K562 (cell line): ENCODE measurements at regions not wholly inside any gene's neighbourhood (a gene's known extent, or its start where the extent isn't known, plus 50 kb on each side); places are given as distances from the start of the nearest gene placed in this dataset.
A peak's percentile ranks its signal among the peaks of the same experiment; 100 is the strongest.

Source experiments
- BACH1 ChIP-seq: fragments of 200-800 bp; sonication (Bioruptor generic); IDR thresholded peaks from 2 replicates; pipeline ENCODE4 v1.6.1; 2016; ENCODE audit warnings: missing genetic modification characterization, missing compliant biosample characterization
- CBX5 ChIP-seq: IDR thresholded peaks from 2 replicates; pipeline ENCODE4 v1.6.1; 2014; ENCODE audit warnings: low read depth, borderline replicate concordance
- DIDO1 ChIP-seq: fragments of 450-650 bp; IDR thresholded peaks from 2 replicates; pipeline ENCODE4 v1.6.1; 2016; ENCODE audit warnings: low read depth, missing biosample characterization, missing genetic modification characterization
- FOXM1 ChIP-seq, 2 experiments: fragments of 450-650 bp in 1 of 2; sonication (generic) in 1 of 2; formaldehyde crosslinking in 1 of 2; IDR thresholded peaks; 2 replicates each; pipeline versions ENCODE4 v1.6.1 to v1.9.0; 2017 to 2022; ENCODE audit warnings: low read depth in 2 of 2, mild to moderate bottlenecking in 2 of 2, missing genetic modification reagents in 1 of 2, moderate library complexity in 1 of 2
- GABPA ChIP-seq: fragments of 200-800 bp; sonication (Bioruptor generic); conservative IDR thresholded peaks from 2 replicates; pipeline ENCODE4 v1.6.1; 2016; ENCODE audit warnings: low read depth, missing genetic modification characterization, missing compliant biosample characterization
- HCFC1 ChIP-seq: IDR thresholded peaks from 2 replicates; pipeline ENCODE4 v1.6.1; 2012; ENCODE audit warnings: low read depth, low read length, improper control_type of control experiment
- HDAC6 ChIP-seq: IDR thresholded peaks from 2 replicates; pipeline ENCODE4 v1.6.1; 2012; ENCODE audit warnings: low read depth, mild to moderate bottlenecking, control low read depth, inconsistent platforms, low read length, moderate library complexity
- HMG20A ChIP-seq: fragments of 450-650 bp; formaldehyde crosslinking; conservative IDR thresholded peaks from 2 replicates; pipeline ENCODE4 v1.4.0; 2020; ENCODE audit warnings: mild to moderate bottlenecking, mixed read lengths
- MCM7 ChIP-seq, 2 experiments: fragments of 450-650 bp; IDR thresholded peaks; 2 replicates each; pipeline ENCODE4 v1.6.1; 2016 to 2018
- PTRF ChIP-seq: fragments of 450-650 bp; IDR thresholded peaks from 2 replicates; pipeline ENCODE4 v1.6.1; 2016; ENCODE audit warnings: mild to moderate bottlenecking, missing genetic modification characterization, missing compliant biosample characterization
- PTTG1 ChIP-seq: fragments of 450-650 bp; IDR thresholded peaks from 2 replicates; pipeline ENCODE4 v1.6.1; 2016; ENCODE audit warnings: low read depth, mild to moderate bottlenecking, missing genetic modification characterization, missing compliant biosample characterization
- RFX1 ChIP-seq: fragments of 450-650 bp; IDR thresholded peaks from 2 replicates; pipeline ENCODE4 v1.6.1; 2016; ENCODE audit warnings: mild to moderate bottlenecking, moderate library complexity
- SMAD3 ChIP-seq: fragments of 450-650 bp; formaldehyde crosslinking; conservative IDR thresholded peaks from 2 replicates; pipeline ENCODE4 v1.4.0; 2020; ENCODE audit warnings: mild to moderate bottlenecking
- SRSF7 ChIP-seq: fragments of 200-400 bp; formaldehyde crosslinking; optimal IDR thresholded peaks from 2 replicates; pipeline ENCODE3; 2017; ENCODE audit warnings: mild to moderate bottlenecking, low read depth, low read length
- STAT5B ChIP-seq: fragments of 250-450 bp; sonication (Bioruptor Pico); IDR thresholded peaks from 2 replicates; pipeline ENCODE4 v1.8.0; 2021; ENCODE audit warnings: mild to moderate bottlenecking, inconsistent platforms
- UBTF ChIP-seq, 2 experiments: IDR thresholded peaks; 2 replicates each; pipeline ENCODE4 v1.6.1; 2012; ENCODE audit warnings: improper control_type of control experiment in 2 of 2, low read depth in 2 of 2, low read length in 2 of 2, borderline replicate concordance in 1 of 2
- ZKSCAN8 ChIP-seq: fragments of 200-800 bp; sonication (Bioruptor generic); IDR thresholded peaks from 2 replicates; pipeline ENCODE4 v1.6.1; 2016; ENCODE audit warnings: missing genetic modification characterization, missing compliant biosample characterization
- ZNF12 ChIP-seq: sonication (generic); formaldehyde crosslinking; IDR thresholded peaks from 2 replicates; pipeline ENCODE4 v1.4.0; 2020; ENCODE audit warnings: mild to moderate bottlenecking, missing genetic modification reagents
- ZNF197 ChIP-seq: fragments of 200-800 bp; sonication (Bioruptor generic); IDR thresholded peaks from 2 replicates; pipeline ENCODE4 v1.6.1; 2016; ENCODE audit warnings: low read depth, missing genetic modification characterization, missing compliant biosample characterization
- ZNF551 ChIP-seq: fragments of 250-450 bp; sonication (Bioruptor Pico); IDR thresholded peaks from 2 replicates; pipeline ENCODE4 v1.5.0; 2021; ENCODE audit warnings: mild to moderate bottlenecking, moderate library complexity
- ZNF609 ChIP-seq: sonication (generic); formaldehyde crosslinking; IDR thresholded peaks from 2 replicates; pipeline ENCODE4 v1.8.1; 2023; ENCODE audit warnings: missing genetic modification reagents, mild to moderate bottlenecking, borderline replicate concordance

GRCh38 chr12:126903027-126903876 lies 1363.7 kb upstream of the TMEM132C start (continued):
- TF ChIP-seq ZNF609 (CRISPR knock-in tag) (no peak), STAT5B (CRISPR knock-in tag) (peak; percentile 65; the same call in 1 of the 2 replicates), PTTG1 (tag) (peak; percentile 95), PTRF (tag) (peak; percentile 92), ZKSCAN8 (peak; percentile 96), UBTF (IDR thresholded peaks at IDR 0.05; ENCODE audit: borderline replicate concordance in 1 of 2, low read depth in 2 of 2, low read length in 2 of 2) (no peak), SRSF7 (no peak), DIDO1 (peak; percentile 73; the same call in 1 of the 2 replicates), BACH1 (tag) (peak; percentile 98), ZNF12 (no peak), HCFC1 (no peak), GABPA (peak; percentile 83), HDAC6 (no peak), FOXM1 (IDR thresholded peaks at IDR 0.05; ENCODE audit: low read depth) (no peak), FOXM1 (CRISPR knock-in tag; IDR thresholded peaks at IDR 0.05; ENCODE audit: low read depth) (no peak), ZNF551 (CRISPR knock-in tag) (no peak), CBX5 (no peak), ZNF197 (CRISPR knock-in tag) (peak; percentile 98), RFX1 (peak; percentile 73), HMG20A (CRISPR knock-in tag) (peak; percentile 87; the same call in 1 of the 2 replicates), MCM7 (IDR thresholded peaks at IDR 0.05) (no peak), SMAD3 (CRISPR knock-in tag) (peak; percentile 99)
